IMR-90 (cell line): ENCODE measurements at regions not wholly inside any gene's neighbourhood (a gene's known extent, or its start where the extent isn't known, plus 50 kb on each side); places are given as distances from the start of the nearest gene placed in this dataset.

Experiments
- RAD21 ChIP-seq: IDR thresholded peaks from 2 replicates; pipeline ENCODE4 v1.6.1; 2012; ENCODE audit warnings: low read length, improper control_type of control experiment
- RCOR1 ChIP-seq: IDR thresholded peaks from 2 replicates; pipeline ENCODE4 v1.6.1; 2012; ENCODE audit warnings: mild to moderate bottlenecking, low read length, improper control_type of control experiment; ENCODE audit not compliant: insufficient replicate concordance
- TF ChIP-seq, protein P1 (sequence below): conservative IDR thresholded peaks from 2 replicates; pipeline ENCODE4 v1.5.1; 2012; ENCODE audit warnings: mild to moderate bottlenecking, low read depth, low read length, improper control_type of control experiment

DNA sequence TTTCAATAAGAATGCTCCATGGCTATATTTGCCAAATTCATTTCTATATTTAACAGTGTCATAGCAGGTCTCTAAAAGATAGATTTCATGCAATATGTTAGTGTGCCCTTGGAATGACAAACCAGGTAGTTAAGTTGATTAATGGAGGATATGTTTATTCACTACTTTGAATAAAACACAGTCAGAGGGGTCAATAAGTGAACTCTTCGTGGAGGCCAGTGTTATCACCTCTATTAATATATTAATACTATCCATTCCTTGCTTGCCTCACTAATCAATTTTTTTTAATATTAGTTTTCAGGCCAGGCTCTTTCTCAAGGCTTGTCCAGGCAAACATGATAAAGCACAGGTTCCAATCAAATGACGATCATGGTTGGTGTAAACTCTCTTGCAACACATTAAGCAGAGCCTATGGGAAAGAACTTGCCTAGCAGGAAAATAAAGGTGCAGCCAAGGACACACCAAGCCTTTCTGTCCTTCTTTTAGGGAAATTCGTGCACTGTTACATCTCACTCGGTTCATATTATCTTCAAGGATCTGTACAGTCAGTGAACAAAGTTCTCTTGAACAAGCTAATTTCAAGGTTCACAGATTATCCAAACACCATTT lies 144.7 kb downstream of the DCK start:
- TF ChIP-seq, protein P1, sequence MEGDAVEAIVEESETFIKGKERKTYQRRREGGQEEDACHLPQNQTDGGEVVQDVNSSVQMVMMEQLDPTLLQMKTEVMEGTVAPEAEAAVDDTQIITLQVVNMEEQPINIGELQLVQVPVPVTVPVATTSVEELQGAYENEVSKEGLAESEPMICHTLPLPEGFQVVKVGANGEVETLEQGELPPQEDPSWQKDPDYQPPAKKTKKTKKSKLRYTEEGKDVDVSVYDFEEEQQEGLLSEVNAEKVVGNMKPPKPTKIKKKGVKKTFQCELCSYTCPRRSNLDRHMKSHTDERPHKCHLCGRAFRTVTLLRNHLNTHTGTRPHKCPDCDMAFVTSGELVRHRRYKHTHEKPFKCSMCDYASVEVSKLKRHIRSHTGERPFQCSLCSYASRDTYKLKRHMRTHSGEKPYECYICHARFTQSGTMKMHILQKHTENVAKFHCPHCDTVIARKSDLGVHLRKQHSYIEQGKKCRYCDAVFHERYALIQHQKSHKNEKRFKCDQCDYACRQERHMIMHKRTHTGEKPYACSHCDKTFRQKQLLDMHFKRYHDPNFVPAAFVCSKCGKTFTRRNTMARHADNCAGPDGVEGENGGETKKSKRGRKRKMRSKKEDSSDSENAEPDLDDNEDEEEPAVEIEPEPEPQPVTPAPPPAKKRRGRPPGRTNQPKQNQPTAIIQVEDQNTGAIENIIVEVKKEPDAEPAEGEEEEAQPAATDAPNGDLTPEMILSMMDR = no peak
- TF ChIP-seq RAD21 = no peak
- no peak for TF ChIP-seq RCOR1
